GM12891 (cell line): ENCODE measurements at regions not wholly inside any gene's neighbourhood (a gene's known extent, or its start where the extent isn't known, plus 50 kb on each side); places are given as distances from the start of the nearest gene placed in this dataset.

Source experiments
- PAX5 ChIP-seq: IDR thresholded peaks from 2 replicates; pipeline ENCODE4 v1.6.1; 2011; ENCODE audit warnings: low read length, moderate library complexity, mild to moderate bottlenecking; ENCODE audit not compliant: insufficient read depth, severe bottlenecking
- POLR2A ChIP-seq: IDR thresholded peaks from 2 replicates; pipeline ENCODE4 v1.6.1; 2011; ENCODE audit warnings: low read depth, low read length, control low read depth
- POLR2AphosphoS5 ChIP-seq: IDR thresholded peaks from 2 replicates; pipeline ENCODE4 v1.6.1; 2011; ENCODE audit warnings: low read depth, low read length, control low read depth
- POU2F2 ChIP-seq: IDR thresholded peaks from 2 replicates; pipeline ENCODE4 v1.6.1; 2011; ENCODE audit warnings: low read depth, mild to moderate bottlenecking, control low read depth, low read length, moderate library complexity
- SPI1 ChIP-seq: IDR thresholded peaks from 2 replicates; pipeline ENCODE4 v1.6.1; 2011; ENCODE audit warnings: low read depth, low read length, control low read depth
- TAF1 ChIP-seq: IDR thresholded peaks from 2 replicates; pipeline ENCODE4 v1.6.1; 2011; ENCODE audit warnings: low read depth, low read length, control low read depth

GRCh38 chr6:51153109-51153508, 334.4 kb downstream of the TFAP2B start:
- TF ChIP-seq POLR2A (no peak), POLR2AphosphoS5 (no peak), PAX5 (no peak), TAF1 (no peak), SPI1 (no peak), POU2F2 (no peak)
